T1000 (cell line): ENCODE measurements at regions not wholly inside any gene's neighbourhood (a gene's known extent, or its start where the extent isn't known, plus 50 kb on each side); places are given as distances from the start of the nearest gene placed in this dataset.
"Not testable (repeated sequence)": the region's sequence is repeated elsewhere in the genome, so short reads cannot be mapped to it uniquely, and the experiment has no call there.

Source experiments
- DNase-seq: peaks from one replicate; lab custom pipeline; 2025; ENCODE audit warnings: mixed read lengths; lab: John Stamatoyannopoulos, UW

DNA sequence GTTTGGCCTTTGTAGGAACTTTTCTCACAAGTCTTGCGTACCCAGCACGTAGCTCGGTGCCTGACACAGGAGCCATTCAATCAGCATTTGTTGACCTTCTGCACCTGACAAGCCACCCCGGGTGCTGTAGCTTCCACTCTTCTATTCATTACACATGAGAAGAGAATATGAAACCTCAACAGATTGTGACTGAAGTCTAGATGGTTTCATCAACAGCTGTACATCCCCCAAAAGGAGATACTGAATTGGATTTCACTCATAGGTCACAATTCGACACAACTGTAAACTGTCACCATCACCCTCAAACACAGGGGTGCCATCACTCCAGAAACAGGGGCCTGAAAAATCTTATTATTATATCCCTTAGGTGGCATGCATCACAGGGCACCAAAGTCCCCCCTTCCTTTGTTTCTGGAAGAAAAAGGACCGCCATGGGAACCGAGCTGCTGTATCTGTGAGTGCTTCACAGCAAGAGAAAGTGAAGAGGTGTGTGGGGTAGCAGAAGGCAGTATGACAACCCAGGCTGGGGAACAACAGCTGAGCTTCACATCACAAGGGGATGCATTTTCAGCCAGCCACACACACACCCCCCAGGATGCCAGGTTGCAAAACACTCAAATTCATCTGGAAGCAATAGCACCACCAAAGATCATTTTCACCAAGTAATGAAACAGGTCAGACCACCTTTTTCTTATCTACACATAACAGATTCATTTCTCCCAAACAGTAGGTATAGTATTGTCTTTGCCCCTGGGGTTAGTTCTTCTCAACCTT is 225.7 kb downstream of the TOMM20 start:
- DNase-seq: no peak

DNA sequence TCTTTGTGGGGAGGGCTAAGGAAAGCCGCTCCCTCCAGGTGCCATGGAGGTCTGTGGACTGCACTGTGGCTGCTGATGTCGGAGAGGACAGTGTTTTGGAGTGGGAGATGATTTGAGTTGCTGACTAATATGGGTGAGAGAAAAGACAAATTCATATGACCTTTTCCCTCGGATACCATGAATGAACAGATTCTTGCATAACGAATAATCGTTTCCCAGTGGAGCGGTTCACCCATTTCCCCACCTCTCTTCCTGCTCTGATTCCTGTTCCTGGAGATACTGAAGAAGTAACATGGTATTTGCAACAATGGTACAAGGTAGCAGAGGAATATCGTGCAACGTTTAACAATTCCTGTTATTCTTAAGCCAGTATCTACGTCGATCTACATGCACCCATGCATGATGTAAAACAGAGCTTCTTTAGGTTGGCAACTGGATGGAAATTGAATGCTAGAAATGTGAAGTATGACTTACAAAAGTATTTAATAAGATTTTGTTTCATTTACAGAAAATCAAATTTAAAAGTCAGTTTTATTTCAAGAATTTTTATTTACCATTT is 227.1 kb downstream of the TOMM20 start:
- no peak for DNase-seq

DNA sequence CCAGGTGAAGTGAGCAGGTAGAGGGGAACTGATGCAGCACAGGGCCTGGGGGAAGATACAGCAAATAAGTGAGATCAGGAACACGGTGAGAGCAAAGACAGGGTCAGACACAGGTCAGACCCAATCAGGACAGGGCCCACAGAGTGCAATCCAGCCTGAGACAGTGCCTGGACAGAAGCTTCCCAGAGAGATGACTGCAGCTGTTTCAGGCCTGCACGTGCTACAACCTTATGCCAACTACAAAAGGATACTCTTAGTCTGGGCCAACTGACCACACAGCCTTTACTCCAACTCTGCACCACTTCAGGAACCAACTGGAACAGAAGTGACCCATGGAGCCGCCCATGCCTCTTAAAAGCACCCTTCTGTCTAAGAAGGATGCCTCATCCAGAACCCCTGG is 228.0 kb downstream of the TOMM20 start:
- DNase-seq: no peak

DNA sequence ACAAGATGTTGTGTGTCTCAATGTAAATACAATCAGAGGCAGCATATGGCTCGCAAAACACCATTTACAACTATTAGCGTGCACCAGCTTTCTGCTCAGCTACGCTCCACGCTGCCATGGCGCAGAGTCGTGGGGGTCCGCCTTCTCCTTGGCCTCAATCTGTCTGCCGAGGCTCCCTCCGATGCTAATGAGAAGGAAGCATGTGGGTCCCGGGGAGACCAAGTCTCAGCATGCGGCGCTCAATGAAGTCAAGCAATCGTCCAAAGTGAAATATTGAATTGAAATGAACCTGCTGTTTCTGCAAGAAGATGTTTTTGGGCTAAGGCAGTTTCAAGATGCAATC is 228.9 kb downstream of the TOMM20 start:
- no peak for DNase-seq

DNA sequence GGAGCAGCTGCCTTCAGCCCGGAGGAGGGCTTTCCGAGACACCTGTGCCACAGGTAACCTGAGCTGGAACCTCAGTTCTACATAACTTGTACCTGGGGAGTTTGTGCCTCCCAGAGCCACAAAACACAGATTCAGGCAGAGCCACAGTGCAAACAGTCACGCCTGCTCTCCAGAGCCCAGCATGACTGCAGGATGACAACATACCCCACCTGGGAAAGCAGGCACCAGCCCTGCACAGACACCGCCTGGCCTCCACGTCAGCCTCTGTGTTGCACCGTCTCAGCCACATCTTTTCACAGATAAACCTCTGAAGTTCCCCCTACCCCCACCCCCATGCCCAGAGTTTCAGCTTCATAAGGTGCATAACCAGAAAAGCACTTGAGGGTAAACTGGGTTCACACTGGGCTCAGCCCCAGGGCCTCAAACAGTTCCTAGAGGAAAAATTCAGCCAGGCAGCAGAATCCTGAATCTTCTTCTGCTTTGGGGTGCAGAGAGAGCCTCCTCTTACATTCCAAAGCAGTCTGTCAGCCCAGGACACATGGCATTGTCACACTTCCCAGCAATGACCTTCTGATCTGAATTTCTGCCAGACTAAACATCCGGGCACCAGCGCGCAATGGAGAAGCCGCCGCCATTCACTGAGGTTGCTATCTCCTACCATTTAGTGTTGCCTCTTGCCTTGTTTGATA is 229.5 kb downstream of the TOMM20 start:
- DNase-seq: no peak

DNA sequence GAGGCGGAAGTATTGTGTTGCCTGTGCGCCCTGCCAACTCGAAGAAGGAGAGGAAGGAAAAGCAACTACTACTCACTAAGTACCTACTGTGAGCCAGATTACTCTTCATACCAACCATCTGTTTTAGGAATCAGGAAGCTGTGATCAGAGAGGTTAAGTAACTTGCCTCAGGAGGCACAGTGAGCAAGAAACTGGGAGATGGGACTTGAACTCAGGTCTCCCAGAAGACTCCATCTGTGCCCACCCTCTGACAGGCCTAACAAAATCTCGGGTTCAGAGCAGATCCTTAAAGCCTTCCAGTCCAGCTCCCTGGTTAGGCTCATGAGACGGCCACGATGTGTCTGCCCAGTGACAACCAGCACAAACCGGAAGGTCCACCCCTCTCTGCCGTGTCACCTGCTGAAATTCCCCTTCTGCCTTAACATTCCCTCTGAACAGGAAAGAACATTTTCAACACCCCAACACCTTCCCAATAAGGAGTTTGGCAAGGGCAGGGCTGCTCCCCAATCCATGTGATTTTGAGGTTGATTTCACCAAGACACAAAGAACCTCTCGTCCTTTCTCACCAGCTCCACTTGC is 230.1 kb downstream of the TOMM20 start:
- no peak for DNase-seq

DNA sequence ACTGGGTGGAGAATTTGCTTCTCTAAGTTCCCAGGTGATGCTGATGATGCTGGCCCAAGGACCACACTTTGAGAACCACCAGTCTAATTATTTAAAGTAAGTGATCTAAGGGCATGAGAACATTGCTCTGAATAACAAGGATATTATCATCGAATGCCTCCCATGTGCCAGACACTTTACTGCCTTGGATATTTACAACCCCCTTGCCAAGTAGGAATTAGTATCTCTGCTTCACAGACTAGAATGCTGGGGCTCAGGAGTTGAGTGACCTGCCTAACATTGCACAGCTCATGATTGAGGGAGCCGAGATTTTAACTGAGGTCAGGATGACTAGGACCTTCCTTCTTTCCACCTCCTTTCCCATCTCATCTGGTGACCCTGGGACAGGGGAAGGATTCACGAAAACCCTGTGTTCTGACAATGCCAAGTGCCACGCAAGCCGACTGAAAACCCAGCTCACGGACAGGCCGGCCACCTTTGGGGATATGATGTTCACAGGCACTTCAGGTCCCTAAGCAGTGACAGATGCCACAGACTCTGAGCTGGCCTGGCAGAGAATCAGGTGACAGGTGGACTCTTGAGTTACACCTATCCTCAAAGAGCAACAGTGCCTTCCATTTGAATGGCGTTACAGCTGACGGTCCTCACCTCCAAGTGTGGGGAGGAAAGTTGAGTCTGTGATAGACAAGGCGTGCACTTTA is 230.7 kb downstream of the TOMM20 start:
- DNase-seq: no peak

DNA sequence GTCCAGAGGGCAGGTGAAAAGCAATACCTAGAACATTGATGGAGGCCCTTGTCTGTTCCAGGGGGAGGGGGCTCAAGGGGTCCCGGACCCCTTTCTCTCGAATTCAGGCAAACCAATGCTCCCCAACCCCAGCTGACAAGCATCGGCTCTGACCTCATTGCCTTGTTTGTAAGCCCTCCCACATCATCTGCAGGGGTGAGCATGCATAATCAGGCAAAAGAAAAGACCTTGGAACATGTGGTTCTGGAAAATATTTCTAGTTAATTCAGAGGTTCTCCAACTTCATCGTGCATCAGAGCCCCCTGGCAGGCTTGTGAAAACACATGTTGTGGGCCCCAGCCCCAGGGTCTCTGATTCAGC is 231.3 kb downstream of the TOMM20 start:
- no peak for DNase-seq

DNA sequence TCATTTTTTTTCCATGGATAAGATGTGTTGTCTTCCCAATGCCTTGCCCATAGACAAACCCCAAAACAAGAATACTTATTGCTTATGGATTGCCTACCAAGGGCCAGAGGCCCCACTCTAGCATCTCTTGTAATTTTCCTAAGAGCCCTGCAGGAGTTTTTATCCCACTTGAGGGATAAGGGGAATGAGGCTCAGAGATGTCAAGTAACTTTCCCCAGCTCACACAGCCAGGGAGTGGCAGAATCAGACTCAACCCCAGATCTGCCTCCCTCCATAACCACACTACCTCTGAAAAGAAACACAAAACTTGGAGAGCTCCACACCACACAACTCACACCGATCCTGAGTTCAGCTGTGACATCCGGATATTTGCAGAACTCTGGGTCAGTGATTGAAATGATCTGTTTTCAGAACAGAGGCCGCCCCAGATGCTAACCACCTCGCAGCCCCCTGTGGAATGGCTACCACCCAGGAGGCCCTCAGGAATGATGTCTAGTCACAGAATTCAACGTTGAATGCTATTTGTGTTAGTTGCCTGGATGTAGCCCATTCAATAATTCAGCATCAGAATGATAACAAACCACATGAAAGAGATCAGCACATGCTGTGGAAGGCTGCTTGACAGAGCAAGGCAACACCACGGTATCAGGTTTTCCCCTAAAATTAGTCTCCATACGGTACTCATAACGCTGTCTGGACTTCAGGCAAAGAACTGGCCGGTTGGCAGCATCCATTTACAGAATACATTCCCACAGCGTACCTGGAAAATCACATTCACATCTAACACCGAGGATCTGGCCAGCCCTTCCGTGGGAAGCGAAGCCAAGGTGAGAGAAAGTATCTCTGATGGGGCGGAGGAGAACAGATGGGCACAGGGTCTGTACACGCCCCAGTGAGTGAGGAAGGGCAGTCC is 231.9 kb downstream of the TOMM20 start:
- DNase-seq: no peak

DNA sequence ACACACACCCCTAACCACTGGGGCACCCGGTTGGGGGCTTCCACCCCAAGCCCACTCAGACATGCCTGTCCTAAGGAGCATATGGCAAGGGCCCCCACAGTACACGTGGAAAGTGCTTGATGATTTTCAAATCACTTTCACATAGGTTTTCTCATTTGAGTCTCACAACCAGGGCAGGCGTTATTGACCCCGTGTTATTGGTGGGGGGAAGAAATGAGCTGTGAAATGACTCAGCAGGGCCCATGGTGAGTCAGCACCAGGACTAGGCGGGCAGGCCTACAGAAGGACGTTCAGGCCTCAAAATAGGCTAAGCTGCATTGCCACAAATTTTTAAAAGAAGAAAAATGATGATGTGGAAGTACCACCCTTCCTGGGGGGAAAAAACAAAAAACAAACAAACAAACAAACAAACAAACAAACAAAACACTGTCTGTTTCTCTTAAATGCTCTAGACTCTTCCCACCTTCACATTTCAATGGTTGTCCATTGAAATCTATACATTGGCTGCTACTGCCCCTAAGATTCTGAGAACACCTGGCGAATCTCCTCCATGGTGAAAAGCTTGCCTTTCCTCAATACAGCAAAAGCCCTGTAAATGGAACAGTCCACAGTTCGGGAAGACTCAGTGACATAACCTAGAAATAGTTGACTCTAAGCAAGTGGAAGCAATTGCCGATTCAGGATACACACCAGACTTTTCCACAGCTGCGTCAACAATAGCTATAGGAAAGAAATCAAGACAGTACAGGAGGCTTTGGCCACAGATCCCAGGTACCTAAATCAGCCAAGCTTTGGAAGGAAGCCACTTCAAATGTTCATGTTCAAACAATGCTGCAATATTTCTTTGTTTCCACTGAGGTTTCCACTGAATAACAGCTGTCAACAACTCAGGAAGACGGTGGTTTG is 234.7 kb downstream of the TOMM20 start:
- DNase-seq: no peak

DNA sequence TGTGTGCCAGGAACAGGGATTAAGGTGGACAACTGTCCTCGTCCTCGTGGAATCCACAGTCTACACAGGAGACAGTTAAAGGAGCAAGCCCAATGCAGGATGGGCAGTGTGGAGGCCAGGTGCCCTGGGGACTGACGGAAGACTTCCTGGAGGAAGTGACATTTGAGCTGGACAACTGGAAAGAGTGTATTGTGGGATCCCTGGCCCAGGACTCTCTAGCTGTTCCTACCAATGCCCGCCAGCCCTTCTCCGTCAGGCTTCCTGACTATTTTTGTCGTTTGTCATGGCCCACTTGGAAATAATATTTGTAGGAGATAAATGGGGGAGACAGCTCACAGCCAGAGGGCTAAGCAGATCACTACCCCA is 235.3 kb downstream of the TOMM20 start:
- DNase-seq: no peak

DNA sequence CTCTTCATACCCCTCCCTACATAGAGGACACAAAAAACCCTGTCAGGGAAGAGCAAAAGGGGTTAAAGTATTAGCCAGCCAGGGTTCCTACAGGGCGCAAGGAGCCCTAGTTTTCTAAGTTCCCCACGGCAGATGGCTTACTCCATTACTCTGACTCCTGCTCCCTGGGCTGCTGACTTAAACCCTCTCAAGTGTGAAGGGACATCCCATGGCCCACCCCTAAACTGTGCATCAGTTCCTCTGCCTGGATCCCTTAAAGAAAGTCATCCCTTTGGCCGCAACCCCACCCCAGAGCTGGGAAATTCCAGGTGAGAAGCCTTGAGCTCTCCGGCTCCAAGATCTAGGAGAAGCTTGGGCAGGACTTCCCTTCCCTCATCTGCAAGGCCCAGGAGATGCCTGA is 236.0 kb downstream of the TOMM20 start:
- DNase-seq: no peak

DNA sequence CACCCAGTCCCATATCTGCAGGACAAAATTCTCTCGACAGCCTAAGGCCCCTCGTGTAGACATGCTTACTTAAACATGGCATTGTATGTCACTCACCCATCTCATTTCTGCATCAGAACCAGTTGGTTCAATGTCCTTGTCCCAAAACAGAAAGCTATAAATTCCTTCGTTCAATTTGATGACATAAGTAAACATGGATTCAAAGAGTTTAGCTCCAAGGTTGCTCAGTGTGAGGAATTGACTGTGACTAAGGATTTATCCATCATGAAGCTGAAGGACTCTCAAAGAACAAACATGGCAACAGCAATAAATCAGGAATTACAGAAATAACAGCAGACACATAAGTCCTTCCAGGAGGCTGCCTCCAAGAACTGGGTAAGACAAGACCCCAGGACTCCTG is 237.2 kb downstream of the TOMM20 start:
- no peak for DNase-seq

DNA sequence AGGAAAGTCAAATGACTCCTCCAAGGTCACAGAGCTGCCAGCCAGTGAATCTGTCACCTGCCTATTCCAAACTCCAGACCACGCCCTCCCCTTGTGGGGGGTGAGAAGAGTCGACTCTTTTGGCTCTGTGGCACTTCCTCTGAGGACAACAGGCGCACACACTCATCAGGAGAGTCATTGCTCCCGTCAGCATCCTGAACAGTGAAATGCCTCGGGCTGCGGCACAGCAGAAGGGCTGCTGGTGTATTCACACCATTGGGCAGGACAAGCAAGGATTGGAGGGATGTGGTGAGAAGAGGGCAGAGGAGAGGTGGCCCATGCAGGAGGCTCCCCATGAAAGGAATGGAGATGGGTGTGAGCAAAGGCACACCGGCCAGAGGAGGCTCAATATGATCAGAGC is 239.0 kb downstream of the TOMM20 start:
- no peak for DNase-seq

DNA sequence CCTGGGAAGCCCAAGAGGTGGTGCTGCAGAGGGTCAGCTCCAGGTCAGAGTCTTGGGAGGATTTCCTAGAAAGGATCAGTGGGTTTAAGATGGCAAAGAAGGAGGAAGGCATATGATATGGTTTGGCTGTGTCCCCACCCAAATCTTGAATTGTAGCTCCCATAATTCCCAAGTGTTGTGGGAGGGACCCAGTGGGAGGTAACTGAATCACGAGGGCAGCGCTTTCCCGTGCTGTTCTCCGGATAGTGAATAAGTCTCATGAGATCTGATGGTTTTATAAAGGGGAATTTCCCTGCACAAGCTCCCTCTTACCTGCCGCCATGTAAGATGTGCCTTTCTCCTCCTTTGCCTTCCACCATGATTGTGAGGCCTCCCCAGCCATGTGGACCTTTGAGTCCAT is 240.4 kb downstream of the TOMM20 start:
- not testable (repeated sequence) for DNase-seq

DNA sequence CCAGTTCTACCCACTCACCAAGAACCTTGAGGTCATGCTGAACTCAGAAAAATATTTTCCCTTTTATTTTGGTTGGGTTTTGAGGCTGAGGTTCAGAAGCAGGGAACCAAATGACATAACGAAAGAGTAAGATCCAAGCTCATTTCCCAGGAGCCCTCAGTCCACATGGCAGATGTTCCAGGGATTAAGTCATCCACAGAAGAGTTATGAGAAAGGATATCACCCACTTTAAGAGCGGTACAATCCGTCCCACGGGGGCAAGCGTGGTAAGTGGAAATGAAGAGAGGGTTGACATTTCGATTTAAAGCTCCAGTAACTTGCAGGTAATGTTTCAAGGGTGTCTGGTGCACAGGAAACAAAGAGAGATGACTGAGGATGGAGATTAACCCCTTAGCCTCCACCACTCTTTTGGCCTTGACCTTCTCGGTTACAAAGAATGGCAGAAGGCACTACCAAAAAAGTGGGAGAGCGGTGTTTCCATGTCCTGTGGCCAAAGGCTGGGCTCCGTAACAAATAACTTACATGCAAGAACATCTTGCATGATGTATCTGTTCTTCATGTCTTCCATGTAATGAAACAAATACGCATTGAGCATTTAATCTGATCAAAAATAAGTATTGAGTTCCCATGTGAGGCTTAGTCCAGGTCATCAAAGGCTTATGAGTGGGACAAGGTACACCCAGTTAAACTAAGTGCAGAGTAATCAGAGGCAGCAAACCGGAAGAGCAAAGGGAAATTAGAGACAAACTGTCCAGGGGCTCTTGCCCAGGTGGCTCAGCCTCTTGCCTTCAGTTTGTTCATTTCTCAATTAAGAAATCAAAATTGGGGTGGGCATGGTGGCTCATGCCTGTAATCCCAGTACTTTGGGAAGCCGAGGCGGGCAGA is 241.4 kb downstream of the TOMM20 start:
- no peak for DNase-seq

DNA sequence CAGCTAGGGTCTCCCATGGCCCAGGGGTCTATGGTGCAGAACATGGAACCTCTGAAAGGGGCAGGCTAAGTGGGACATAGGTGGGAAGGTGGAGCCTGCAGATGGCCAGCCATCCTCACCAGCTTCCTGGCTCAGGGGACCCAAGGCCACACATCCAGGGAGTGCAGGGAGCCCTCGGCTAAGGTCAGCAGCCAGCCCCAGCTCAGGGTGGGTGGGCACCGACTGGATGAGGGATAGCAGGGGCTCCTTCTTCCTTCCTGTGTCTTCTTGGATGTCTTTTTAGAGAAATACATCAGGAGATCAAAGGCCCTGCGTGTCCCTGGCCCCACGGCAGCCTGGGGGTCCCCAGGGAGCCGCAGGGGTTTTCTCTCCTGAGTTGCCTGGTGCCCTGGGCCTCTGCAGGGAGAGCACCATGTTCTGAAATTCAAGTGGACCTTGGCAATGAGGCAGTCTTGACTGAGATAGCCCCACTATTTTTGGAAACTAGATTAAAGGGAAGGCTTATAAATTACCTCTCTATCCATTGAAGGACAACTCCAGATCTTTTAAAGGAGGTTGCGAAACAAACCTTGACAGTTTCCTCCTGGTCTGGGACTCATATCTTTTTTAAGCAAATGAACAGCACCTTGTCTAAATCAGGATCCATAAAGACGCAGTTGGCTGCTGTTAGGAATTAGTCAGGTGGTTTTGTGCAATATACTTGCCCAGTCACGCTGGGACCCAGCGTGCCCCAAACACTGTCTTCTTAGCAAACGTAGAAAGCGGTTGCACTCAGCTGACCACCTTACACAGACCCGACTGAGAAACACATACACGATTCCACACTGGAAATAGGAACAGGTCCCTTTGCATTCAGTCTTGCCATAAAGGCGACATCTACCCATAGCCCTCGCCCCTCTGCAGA is 242.3 kb downstream of the TOMM20 start:
- DNase-seq: no peak

DNA sequence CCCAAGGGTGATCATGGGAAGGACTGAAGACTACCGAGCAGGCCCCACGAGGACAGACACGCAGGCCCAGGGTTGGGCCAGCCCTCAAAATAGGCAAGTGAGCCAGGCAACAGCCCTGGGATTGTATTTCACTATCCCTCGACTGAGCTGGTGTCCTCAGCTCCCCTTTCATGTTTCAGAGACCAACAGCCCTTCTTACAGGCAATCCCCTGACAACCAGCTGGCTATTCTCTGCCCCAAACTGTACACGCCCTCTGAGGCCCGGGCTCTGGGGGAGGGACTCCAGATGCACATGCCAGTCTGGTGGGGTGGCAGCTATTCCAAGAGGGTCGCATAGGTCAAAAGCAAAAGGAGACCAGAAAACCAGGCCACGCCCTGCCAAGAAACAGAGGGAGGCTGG is 243.0 kb downstream of the TOMM20 start:
- DNase-seq: no peak

DNA sequence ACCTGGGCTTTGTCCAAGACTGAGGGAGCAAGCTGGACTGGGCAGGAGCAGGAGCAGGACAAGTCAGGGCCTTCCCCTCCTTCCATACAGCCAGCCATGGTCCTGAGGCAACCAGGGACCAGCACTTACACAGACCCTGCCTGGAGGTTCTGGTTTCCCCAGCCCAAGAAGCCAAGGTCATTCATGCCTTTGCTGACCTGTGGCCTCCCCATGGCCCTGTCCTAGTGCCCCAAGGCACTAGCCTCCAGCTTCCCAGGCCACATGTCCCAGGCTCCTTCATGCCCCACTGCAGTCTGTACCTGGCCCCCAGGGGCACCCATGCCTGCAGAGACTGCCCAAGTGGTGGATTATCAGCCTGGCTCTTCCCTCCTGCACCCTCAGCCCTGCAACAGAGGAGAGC is 243.9 kb downstream of the TOMM20 start:
- no peak for DNase-seq
